ENCODE measurements at regions not wholly inside any gene's neighbourhood (a gene's known extent, or its start where the extent isn't known, plus 50 kb on each side); places are given as distances from the start of the nearest gene placed in this dataset.

- H3K4me3 ChIP-seq (ENCODE audit: low read depth, low read length): no peak overlapping the region
- no peak for TF ChIP-seq CTCF (conservative IDR thresholded peaks at IDR 0.05; ENCODE audit: low read depth, low read length)
- no peak for DNase-seq (ENCODE audit: low read depth)
Measured at GRCh38 chr1:83500987-83501591, 497.8 kb downstream of the TTLL7 start.

GRCh38 chr1:83500531-83500930 is 498.4 kb downstream of the TTLL7 start:
- no peak overlapping the region for H3K4me3 ChIP-seq (ENCODE audit: low read depth, low read length)
- TF ChIP-seq CTCF (conservative IDR thresholded peaks at IDR 0.05; ENCODE audit: low read depth, low read length): no peak
- no peak for DNase-seq (ENCODE audit: low read depth)

GRCh38 chr1:83499998-83500397 is 498.9 kb downstream of the TTLL7 start:
- no peak overlapping the region for H3K4me3 ChIP-seq (ENCODE audit: low read depth, low read length)
- no peak for DNase-seq (ENCODE audit: low read depth)
- TF ChIP-seq CTCF (conservative IDR thresholded peaks at IDR 0.05; ENCODE audit: low read depth, low read length): no peak

GRCh38 chr1:83497563-83497962 is 501.4 kb downstream of the TTLL7 start:
- peak; percentile 63 for TF ChIP-seq CTCF (conservative IDR thresholded peaks at IDR 0.05; ENCODE audit: low read depth, low read length)
- no peak overlapping the region for H3K4me3 ChIP-seq (ENCODE audit: low read depth, low read length)
- peak; percentile 36 for DNase-seq (ENCODE audit: low read depth)

GRCh38 chr1:83495560-83495959 is 503.4 kb downstream of the TTLL7 start:
- H3K4me3 ChIP-seq (ENCODE audit: low read depth, low read length): no peak overlapping the region
- no peak for DNase-seq (ENCODE audit: low read depth)
- TF ChIP-seq CTCF (conservative IDR thresholded peaks at IDR 0.05; ENCODE audit: low read depth, low read length): no peak

- TF ChIP-seq CTCF (conservative IDR thresholded peaks at IDR 0.05; ENCODE audit: low read depth, low read length): no peak
Measured at GRCh38 chr1:83493633-83494032, 505.3 kb downstream of the TTLL7 start.

GRCh38 chr1:83491930-83492329 is 507.0 kb downstream of the TTLL7 start:
- TF ChIP-seq CTCF (conservative IDR thresholded peaks at IDR 0.05; ENCODE audit: low read depth, low read length): no peak
- DNase-seq (ENCODE audit: low read depth): no peak

More at GRCh38 chr1:83493633-83494032, 505.3 kb downstream of the TTLL7 start:
- DNase-seq (ENCODE audit: low read depth): no peak
- H3K4me3 ChIP-seq (ENCODE audit: low read depth, low read length): no peak overlapping the region

More at GRCh38 chr1:83491930-83492329, 507.0 kb downstream of the TTLL7 start:
- H3K4me3 ChIP-seq (ENCODE audit: low read depth, low read length): no peak overlapping the region
